AG09309 (cell line): ENCODE measurements at regions not wholly inside any gene's neighbourhood (a gene's known extent, or its start where the extent isn't known, plus 50 kb on each side); places are given as distances from the start of the nearest gene placed in this dataset.

Experiments used
- DNase-seq: peaks from one replicate; pipeline ENCODE4 v3.0.0-alpha.2; 2010; ENCODE audit warnings: low read depth
- H3K4me3 ChIP-seq: 2 replicates; pipeline ENCODE4 v1.5.1; 2011; ENCODE audit warnings: mild to moderate bottlenecking, low read depth, low read length, moderate library complexity; ENCODE audit not compliant: control insufficient read depth
- CTCF ChIP-seq: IDR thresholded peaks from 2 replicates; pipeline ENCODE4 v1.5.1; 2011; ENCODE audit warnings: mild to moderate bottlenecking, low read depth, low read length, inconsistent platforms; ENCODE audit not compliant: insufficient read depth, control insufficient read depth; ENCODE audit errors: missing control alignments

DNA sequence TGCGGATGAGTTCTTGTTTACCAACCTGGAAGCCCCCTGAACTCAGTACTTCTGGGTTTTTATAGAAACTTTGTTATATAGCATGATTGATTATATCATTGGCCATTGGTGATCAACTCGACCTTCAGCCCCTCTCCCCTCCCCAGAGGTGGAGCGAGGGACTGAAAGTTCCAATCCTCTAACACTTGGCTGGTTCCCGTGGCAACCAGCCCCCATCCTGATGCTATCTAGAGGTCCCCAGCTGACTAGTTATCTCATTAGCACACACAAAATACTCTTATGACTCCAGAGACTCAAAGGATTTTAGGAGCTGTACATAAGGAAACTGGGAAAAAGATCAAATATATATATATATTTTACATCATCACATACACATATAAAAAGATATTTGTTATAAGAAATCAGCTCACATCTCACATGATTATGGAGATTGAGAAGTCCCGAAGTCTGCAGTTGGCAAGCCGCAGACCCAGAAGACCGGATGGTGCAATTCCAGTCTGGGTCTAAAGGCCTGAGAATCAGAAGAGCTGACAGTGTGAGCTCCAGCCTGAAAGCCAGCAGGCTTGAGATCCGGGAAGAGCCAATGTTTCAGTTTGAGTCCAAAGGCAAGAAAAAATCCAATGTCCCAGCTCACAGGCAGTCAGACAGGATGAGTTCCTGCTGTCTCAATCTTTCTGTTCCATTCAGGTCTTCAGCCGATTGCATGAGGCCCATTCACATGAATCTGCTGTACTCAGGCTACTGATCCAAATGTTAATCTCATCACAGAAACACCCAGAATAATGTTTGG lies 179.3 kb upstream of the DTNBP1 start:
- TF ChIP-seq CTCF, result no peak
- no peak for DNase-seq
- H3K4me3 ChIP-seq, result no peak overlapping the region

DNA sequence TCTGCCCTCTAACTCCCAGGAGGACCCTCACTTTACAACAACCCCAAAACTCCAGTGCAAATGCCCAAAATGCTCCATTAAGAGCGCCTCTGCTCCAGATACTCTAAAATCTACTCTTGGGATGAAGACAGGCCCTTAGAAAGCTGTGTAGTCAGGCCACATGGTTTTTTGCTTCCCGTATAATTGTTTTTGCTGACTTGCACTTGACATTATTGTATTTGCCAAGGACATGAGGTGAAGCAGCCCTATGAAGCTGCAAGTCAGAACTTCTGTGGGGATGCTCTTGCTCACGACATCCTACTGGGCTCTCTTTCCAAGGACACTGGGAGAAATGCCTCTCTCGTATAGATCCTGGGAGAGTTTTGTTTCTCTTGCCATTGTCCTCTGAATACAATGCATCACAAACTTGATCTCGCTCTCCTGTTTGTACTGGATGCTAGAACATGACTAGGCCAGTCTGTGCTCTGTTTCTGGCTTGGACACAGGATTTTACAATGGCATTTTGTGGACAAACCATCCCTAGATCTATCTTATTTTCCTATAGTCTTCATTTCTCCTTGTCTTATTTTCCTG lies 177.2 kb upstream of the DTNBP1 start:
- no peak for DNase-seq
- no peak overlapping the region for H3K4me3 ChIP-seq
- TF ChIP-seq CTCF, result no peak

GRCh38 chr6:15837205-15837604 lies 174.4 kb upstream of the DTNBP1 start:
- no peak for TF ChIP-seq CTCF
- H3K4me3 ChIP-seq, result no peak overlapping the region
- DNase-seq, result no peak

DNA sequence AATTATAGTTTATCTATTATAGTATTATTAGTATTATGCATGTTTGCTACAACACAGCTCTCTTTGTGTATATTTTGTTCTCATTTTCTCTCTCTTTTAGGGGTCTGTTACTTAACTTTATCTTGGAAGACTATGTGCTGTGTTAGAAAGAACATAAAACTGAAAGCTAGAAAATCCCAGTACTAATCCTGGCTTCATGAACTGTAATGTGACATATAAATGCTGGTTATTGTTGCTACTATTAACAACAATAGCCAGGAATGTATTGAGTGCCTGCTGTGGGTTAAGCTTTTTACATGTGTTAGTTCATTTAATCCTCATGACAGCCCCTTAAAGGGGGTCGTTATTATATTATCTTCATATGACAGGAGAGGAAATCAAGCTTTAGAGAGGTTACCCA lies 170.0 kb upstream of the DTNBP1 start:
- H3K4me3 ChIP-seq, result no peak overlapping the region
- TF ChIP-seq CTCF, result no peak
- no peak for DNase-seq

DNA sequence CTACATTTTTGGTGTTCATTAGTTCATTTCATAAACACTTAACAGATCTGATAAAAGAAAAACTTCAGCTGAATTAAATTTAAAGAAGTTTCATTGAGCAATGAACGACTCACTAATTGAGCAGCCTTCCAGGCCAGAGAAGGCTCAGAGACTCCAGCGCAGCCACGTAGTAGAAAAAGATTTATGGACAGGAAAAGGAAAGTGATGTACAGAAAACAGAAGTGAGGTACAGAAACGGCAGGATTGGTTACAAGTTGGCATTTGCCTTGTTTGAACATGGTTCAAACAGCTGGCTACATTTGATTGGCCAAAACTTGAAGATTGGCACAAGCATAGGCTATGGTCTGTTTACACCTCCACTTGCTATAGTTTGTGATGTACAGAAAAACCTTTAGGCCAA lies 166.3 kb upstream of the DTNBP1 start:
- no peak overlapping the region for H3K4me3 ChIP-seq
- TF ChIP-seq CTCF, result no peak
- no peak for DNase-seq

DNA sequence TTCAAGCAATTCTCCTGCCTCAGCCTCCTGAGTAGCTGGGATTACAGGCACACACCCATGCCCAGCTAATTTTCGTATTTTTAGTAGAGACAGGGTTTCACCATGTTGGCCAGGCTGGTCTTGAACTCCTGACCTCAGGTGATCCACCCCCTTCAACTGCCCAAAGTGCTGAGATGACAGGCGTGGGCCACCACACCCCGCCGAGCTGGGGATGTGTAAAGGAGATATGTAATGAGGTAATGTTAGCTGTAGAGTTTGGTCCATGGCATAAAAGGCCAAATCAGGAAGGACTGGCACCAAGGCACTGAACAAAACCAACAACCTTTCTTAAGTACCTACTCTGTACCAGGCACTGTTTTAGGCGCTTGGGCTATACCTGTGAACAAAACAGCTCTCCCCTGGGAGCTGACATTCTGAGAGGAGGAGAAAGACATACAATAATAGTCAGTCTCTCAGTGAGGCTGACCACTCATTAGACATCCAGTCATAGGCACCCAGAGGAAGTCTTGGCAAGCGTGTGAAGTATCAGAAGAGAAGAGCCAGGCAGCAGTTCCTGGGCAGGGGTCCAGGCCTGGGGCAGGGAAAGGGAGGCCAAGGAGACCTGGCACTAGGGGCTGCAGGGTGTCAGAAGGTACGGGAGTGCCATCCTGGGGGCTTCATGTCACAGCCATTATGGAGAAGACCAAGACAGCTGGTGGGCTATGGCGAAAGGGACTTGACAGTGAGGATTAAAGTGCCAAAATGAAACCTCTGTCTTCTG lies 164.8 kb upstream of the DTNBP1 start:
- H3K4me3 ChIP-seq, result no peak overlapping the region
- TF ChIP-seq CTCF, result no peak
- no peak for DNase-seq
